ENCODE measurements at regions not wholly inside any gene's neighbourhood (a gene's known extent, or its start where the extent isn't known, plus 50 kb on each side); places are given as distances from the start of the nearest gene placed in this dataset.

DNA sequence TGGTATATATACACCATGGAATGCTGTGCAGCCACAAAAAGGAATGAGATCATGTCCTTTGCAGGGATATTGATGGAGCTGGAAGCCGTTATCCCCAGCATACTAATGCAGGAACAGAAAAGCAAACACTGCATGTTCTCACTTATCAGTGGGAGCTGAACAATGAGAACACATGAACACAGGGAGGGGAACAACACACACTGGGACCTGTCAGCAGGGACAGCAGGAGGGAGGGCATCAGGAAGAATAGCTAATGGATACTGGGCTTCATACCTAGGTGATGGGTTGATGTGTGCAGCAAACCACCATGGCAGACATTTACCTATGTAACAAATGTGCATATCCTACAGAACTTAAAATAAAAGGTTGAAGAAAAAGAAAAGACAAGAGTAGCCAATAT lies 81.1 kb upstream of the ADAD1 start:
- TF ChIP-seq CTCF (conservative IDR thresholded peaks at IDR 0.05): no peak
- Mint-ChIP-seq H3K36me3 (ENCODE audit: low read depth) (peaks cover 32% of the 10 kb centered on the region), H3K27ac (ENCODE audit: unreplicated experiment) (no peak overlapping the region), H3K9me3 (peaks cover 12% of the 10 kb centered on the region), H3K27me3 (ENCODE audit: low read depth) (no peaks in the 10 kb centered on the region), H3K4me1 (no peaks in the 10 kb centered on the region), H3K4me3 (no peak overlapping the region)
- no peak for DNase-seq (ENCODE audit: low read depth, low spot score)

DNA sequence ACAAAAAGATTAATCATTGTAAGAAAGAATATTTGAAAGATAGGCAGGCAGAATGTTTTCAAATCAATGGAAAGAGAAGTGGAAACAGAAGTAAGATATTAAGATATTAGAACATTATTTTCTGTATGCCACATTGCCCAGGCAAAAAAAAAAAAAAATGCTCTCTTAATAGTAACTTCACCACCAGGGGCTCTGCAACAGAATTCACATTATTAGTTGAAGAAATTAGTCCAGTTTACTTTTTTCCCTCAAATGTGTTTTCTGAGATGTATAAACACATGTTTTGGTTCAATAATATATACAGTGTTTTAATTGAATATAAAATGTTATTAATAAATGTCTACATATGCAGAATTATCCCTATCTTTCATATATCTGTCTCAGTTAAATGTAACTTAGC lies 78.0 kb upstream of the ADAD1 start:
- H3K36me3 Mint-ChIP-seq (ENCODE audit: low read depth): peaks cover 20% of the 10 kb centered on the region
- peak; percentile 48 for TF ChIP-seq CTCF (conservative IDR thresholded peaks at IDR 0.05)
- no peaks in the 10 kb centered on the region for H3K27me3 Mint-ChIP-seq (ENCODE audit: low read depth)
- no peak for DNase-seq (ENCODE audit: low read depth, low spot score)
- H3K9me3 Mint-ChIP-seq: peaks cover 7% of the 10 kb centered on the region
- H3K4me3 Mint-ChIP-seq: no peak overlapping the region
- H3K27ac Mint-ChIP-seq (ENCODE audit: unreplicated experiment): no peak overlapping the region
- no peaks in the 10 kb centered on the region for H3K4me1 Mint-ChIP-seq

- peaks cover 12% of the 10 kb centered on the region for H3K36me3 Mint-ChIP-seq (ENCODE audit: low read depth)
- no peaks in the 10 kb centered on the region for H3K9me3 Mint-ChIP-seq
- H3K4me1 Mint-ChIP-seq: no peaks in the 10 kb centered on the region
- H3K4me3 Mint-ChIP-seq: no peak overlapping the region
- no peaks in the 10 kb centered on the region for H3K27me3 Mint-ChIP-seq (ENCODE audit: low read depth)
- no peak overlapping the region for H3K27ac Mint-ChIP-seq (ENCODE audit: unreplicated experiment)
- TF ChIP-seq CTCF (conservative IDR thresholded peaks at IDR 0.05): no peak
- no peak for DNase-seq (ENCODE audit: low read depth, low spot score)
Measured at GRCh38 chr4:122305853-122306252, 73.0 kb upstream of the ADAD1 start.

- H3K4me1 Mint-ChIP-seq: no peaks in the 10 kb centered on the region
- H3K4me3 Mint-ChIP-seq: no peak overlapping the region
Measured at GRCh38 chr4:122309988-122310626, 68.7 kb upstream of the ADAD1 start.

DNA sequence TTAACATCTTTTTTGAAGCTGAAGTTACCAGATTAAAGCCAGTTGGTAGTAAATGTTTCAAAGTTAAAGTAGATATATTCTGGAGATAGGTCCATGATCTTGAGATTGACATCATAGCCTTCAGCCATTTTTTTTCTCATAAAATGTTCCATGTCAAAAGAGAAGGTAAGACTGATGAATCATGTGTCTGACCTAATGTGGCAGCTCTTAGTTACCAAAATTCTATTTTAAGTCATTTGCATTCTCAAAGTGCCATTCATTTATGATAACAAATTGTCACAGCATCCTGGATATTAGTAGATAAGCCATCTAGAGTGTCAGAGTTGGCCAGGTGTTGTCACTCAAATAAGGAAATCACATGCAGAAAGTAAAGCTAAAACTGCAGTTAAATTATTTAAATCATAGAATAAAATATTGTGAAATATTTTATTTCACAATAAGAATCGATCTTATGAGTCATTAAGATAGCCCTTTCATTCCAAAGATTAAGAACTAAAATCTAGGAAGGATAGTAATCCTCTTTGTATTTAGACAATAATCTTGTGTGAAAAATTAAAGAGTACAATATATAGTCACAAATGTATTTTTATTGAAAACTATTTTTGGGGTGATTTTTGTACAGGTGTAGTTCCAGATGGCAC lies 65.7 kb upstream of the ADAD1 start:
- no peak for DNase-seq (ENCODE audit: low read depth, low spot score)

More at GRCh38 chr4:122309988-122310626, 68.7 kb upstream of the ADAD1 start:
- peak; percentile 73 for TF ChIP-seq CTCF (conservative IDR thresholded peaks at IDR 0.05)
- no peak overlapping the region for H3K27ac Mint-ChIP-seq (ENCODE audit: unreplicated experiment)
- H3K9me3 Mint-ChIP-seq: no peaks in the 10 kb centered on the region
- H3K36me3 Mint-ChIP-seq (ENCODE audit: low read depth): no peaks in the 10 kb centered on the region
- no peak for DNase-seq (ENCODE audit: low read depth, low spot score)
- H3K27me3 Mint-ChIP-seq (ENCODE audit: low read depth): no peaks in the 10 kb centered on the region

More for the DNA sequence above, 65.7 kb upstream of the ADAD1 start:
- H3K4me1 Mint-ChIP-seq: no peaks in the 10 kb centered on the region
- no peak overlapping the region for H3K27ac Mint-ChIP-seq (ENCODE audit: unreplicated experiment)
- H3K27me3 Mint-ChIP-seq (ENCODE audit: low read depth): no peaks in the 10 kb centered on the region
- H3K9me3 Mint-ChIP-seq: no peaks in the 10 kb centered on the region
- no peak overlapping the region for H3K4me3 Mint-ChIP-seq
- no peak for TF ChIP-seq CTCF (conservative IDR thresholded peaks at IDR 0.05)
- H3K36me3 Mint-ChIP-seq (ENCODE audit: low read depth): peaks cover 4% of the 10 kb centered on the region

Data from neural crest cell (in vitro differentiated cells).